Right lobe of liver (tissue), 4 donors: ENCODE measurements at regions not wholly inside any gene's neighbourhood (a gene's known extent, or its start where the extent isn't known, plus 50 kb on each side); places are given as distances from the start of the nearest gene placed in this dataset.
"Not testable (repeated sequence)": the region's sequence is repeated elsewhere in the genome, so short reads cannot be mapped to it uniquely, and the experiment has no call there.

Experiments used
- POLR2A ChIP-seq: fragments of 450-650 bp; IDR thresholded peaks from one replicate; pipeline ENCODE4 v1.6.1; 2017; ENCODE audit warnings: antibody characterized with exemption, mild to moderate bottlenecking
- TF ChIP-seq, protein P1 (sequence below), 4 donors: fragments of 200-600 bp in 3 of 4; fragments of 450-650 bp in 1 of 4; IDR thresholded peaks; one replicate each; pipeline versions ENCODE4 v1.5.1 to v1.8.0; 2016 to 2022; ENCODE audit warnings: antibody characterized with exemption in 4 of 4, mild to moderate bottlenecking in 2 of 4
- donor health status: DM: no; HTN: no; CAD: no.
- donor health status: DM: no; HTN: no; CAD: no.
- donor health status: DM: no; HTN: yes; CAD: no.

- TF ChIP-seq, protein P1, sequence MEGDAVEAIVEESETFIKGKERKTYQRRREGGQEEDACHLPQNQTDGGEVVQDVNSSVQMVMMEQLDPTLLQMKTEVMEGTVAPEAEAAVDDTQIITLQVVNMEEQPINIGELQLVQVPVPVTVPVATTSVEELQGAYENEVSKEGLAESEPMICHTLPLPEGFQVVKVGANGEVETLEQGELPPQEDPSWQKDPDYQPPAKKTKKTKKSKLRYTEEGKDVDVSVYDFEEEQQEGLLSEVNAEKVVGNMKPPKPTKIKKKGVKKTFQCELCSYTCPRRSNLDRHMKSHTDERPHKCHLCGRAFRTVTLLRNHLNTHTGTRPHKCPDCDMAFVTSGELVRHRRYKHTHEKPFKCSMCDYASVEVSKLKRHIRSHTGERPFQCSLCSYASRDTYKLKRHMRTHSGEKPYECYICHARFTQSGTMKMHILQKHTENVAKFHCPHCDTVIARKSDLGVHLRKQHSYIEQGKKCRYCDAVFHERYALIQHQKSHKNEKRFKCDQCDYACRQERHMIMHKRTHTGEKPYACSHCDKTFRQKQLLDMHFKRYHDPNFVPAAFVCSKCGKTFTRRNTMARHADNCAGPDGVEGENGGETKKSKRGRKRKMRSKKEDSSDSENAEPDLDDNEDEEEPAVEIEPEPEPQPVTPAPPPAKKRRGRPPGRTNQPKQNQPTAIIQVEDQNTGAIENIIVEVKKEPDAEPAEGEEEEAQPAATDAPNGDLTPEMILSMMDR (IDR thresholded peaks at IDR 0.05): not testable (repeated sequence)
- TF ChIP-seq POLR2A: not testable (repeated sequence)
Observed at GRCh38 chr11:3519841-3520240, 122.0 kb downstream of the ART5 start.
